Heart left ventricle (tissue), 13 donors: ENCODE measurements at regions not wholly inside any gene's neighbourhood (a gene's known extent, or its start where the extent isn't known, plus 50 kb on each side); places are given as distances from the start of the nearest gene placed in this dataset.

Source experiments
- CTCF ChIP-seq, 12 donors: fragments of 200-600 bp; sonication (generic) in 4 of 12; IDR thresholded peaks; one replicate each; pipeline versions ENCODE4 v1.5.0 to v1.8.0; 2018 to 2022; ENCODE audit warnings: antibody characterized with exemption in 12 of 12, mild to moderate bottlenecking in 5 of 12
- POLR2A ChIP-seq, 2 donors: fragments of 450-650 bp; IDR thresholded peaks; one replicate each; pipeline ENCODE4 v1.6.1; 2017; ENCODE audit warnings: antibody characterized with exemption in 2 of 2, mild to moderate bottlenecking in 2 of 2, moderate library complexity in 2 of 2
- donor health status: ischemic (EF 13 %, LVEDD 7.1; RV severe dilation, severe dysfunction).
- donor health status: DM: no; HTN: yes; CAD: no.
- donor health status: DM: no; HTN: no; CAD: no.
- donor health status: ischemic (EF 25% LVEDD 6.9; RV normal size, moderate dysfunction).
- donor health status: ischemic (EF 25% LVEDD 5.7; RV mildly dilated, moderate dysfunction).
- donor health status: ischemic (EF 35%, LVEDD 5.7; RV mildly dilated, moderate dysfunction).
- donor health status: nonischemic (EF 11% LVEDD 7.7; RV severe dilation, severe dysfunction).
- donor health status: DM: yes; HTN: yes; CAD: no.
- donor health status: PGD.
- donor health status: ischemic (EF 29% LVEDD 5.4; RV normal size, mild dysfunction).
- donor health status: nonischemic (EF 23%, LVEDD 6.1; RV moderate dilation, normal function).

GRCh38 chr5:38718771-38719391 lies 126.9 kb upstream of the OSMR start:
- TF ChIP-seq CTCF (IDR thresholded peaks at IDR 0.05): no peak
- no peak for TF ChIP-seq POLR2A (IDR thresholded peaks at IDR 0.05)
